LNCaP clone FGC (cell line): ENCODE measurements at regions not wholly inside any gene's neighbourhood (a gene's known extent, or its start where the extent isn't known, plus 50 kb on each side); places are given as distances from the start of the nearest gene placed in this dataset.

Experiments used
- DNase-seq: peaks from one replicate; pipeline ENCODE4 v3.0.0-alpha.2; 2011; ENCODE audit warnings: low read depth
- H3K4me3 ChIP-seq: 2 replicates; pipeline ENCODE4 v1.5.1; 2011; ENCODE audit warnings: mild to moderate bottlenecking, low read depth, low read length, control low read depth
- CTCF ChIP-seq: IDR thresholded peaks from 2 replicates; pipeline ENCODE4 v1.5.1; 2012; ENCODE audit warnings: mild to moderate bottlenecking; ENCODE audit not compliant: control insufficient read depth, insufficient read depth; ENCODE audit errors: extremely low read depth

- TF ChIP-seq CTCF, result no peak
- H3K4me3 ChIP-seq, result no peak overlapping the region
Measured at GRCh38 chr6:21431526-21431925, 162.0 kb upstream of the SOX4 start.

GRCh38 chr6:21436625-21437024 is 156.9 kb upstream of the SOX4 start:
- TF ChIP-seq CTCF, result no peak
- DNase-seq, result no peak
- H3K4me3 ChIP-seq, result no peak overlapping the region

More at GRCh38 chr6:21431526-21431925, 162.0 kb upstream of the SOX4 start:
- no peak for DNase-seq

- no peak for TF ChIP-seq CTCF
- no peak overlapping the region for H3K4me3 ChIP-seq
- DNase-seq, result no peak
Measured at GRCh38 chr6:21437581-21437980, 156.0 kb upstream of the SOX4 start.

GRCh38 chr6:21438237-21438985 is 155.1 kb upstream of the SOX4 start:
- DNase-seq, result no peak
- no peak for TF ChIP-seq CTCF
- no peak overlapping the region for H3K4me3 ChIP-seq

- no peak for DNase-seq
- H3K4me3 ChIP-seq, result no peak overlapping the region
- no peak for TF ChIP-seq CTCF
Measured at GRCh38 chr6:21438986-21439352, 154.6 kb upstream of the SOX4 start.

- DNase-seq, result no peak
- no peak overlapping the region for H3K4me3 ChIP-seq
- TF ChIP-seq CTCF, result no peak
Measured at GRCh38 chr6:21441386-21441785, 152.2 kb upstream of the SOX4 start.

- no peak overlapping the region for H3K4me3 ChIP-seq
- DNase-seq, result no peak
- no peak for TF ChIP-seq CTCF
Measured at GRCh38 chr6:21442874-21443273, 150.7 kb upstream of the SOX4 start.
